ENCODE measurements at regions not wholly inside any gene's neighbourhood (a gene's known extent, or its start where the extent isn't known, plus 50 kb on each side); places are given as distances from the start of the nearest gene placed in this dataset.

DNA sequence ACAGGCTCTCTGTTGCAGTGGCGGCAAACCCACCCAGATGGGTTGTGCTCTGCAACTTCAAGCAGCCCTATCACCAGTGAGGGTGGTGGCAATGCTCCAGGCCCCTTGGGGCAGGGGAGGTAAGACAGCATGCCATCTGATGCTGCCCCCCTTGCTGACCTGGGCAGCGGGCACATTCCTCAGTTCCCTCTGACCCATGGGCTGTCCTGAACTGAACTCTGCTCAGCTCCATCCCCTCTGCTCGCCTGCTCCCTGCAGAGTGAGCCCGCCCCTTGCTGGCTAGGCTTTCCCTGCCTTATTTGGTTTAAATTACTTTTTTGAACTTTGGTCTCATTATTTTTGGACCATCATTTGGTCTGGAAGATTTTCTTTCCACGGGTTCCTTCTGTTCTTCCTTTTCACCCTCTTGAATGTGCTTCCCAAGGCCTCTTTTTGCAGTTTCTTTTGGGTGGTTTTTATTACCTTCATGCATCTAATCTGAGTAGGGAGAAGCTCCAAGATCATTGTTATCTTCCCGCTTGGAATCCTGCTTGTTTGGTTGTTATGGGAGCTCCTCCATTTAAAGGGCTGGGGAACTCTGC, 565.4 kb downstream of the TNS1 start:
- WGBS, 2 donors = 68 to 70% methylated on average over 6 of the region's 6 CpGs

GRCh38 chr2:217436386-217436785, 566.4 kb downstream of the TNS1 start:
- no peaks in the 10 kb centered on the region for H3K4me1 ChIP-seq (ENCODE audit: control insufficient read depth in 2 of 2, insufficient read depth in 2 of 2, low read length in 1 of 2)

More for the DNA sequence above, 565.4 kb downstream of the TNS1 start:
- H3K27ac ChIP-seq (ENCODE audit: low read depth in 2 of 2, low read length in 1 of 2) = peak overlapping the region in 1 of 2 donors; percentile 36
- no peaks in the 10 kb centered on the region for H3K27me3 ChIP-seq (ENCODE audit: control insufficient read depth in 1 of 2, insufficient read depth in 2 of 2, low read length in 2 of 2)
- H3K4me3 ChIP-seq (ENCODE audit: low read depth in 1 of 2, low read length in 2 of 2) = no peak overlapping the region
- no peaks in the 10 kb centered on the region for H3K9me3 ChIP-seq (ENCODE audit: control insufficient read depth in 2 of 2, insufficient read depth in 1 of 2, low read depth in 1 of 2, low read length in 1 of 2)
- H3K4me1 ChIP-seq (ENCODE audit: control insufficient read depth in 2 of 2, insufficient read depth in 2 of 2, low read length in 1 of 2) = no peaks in the 10 kb centered on the region
- no peaks in the 10 kb centered on the region for H3K36me3 ChIP-seq (ENCODE audit: control insufficient read depth in 2 of 2, insufficient read depth in 2 of 2, low read length in 1 of 2)

GRCh38 chr2:217434180-217434975, 568.4 kb downstream of the TNS1 start:
- Histone ChIP-seq H3K9me3 (ENCODE audit: control insufficient read depth in 2 of 2, insufficient read depth in 1 of 2, low read depth in 1 of 2, low read length in 1 of 2) (no peaks in the 10 kb centered on the region), H3K27me3 (ENCODE audit: control insufficient read depth in 1 of 2, insufficient read depth in 2 of 2, low read length in 2 of 2) (no peaks in the 10 kb centered on the region), H3K27ac (ENCODE audit: low read depth in 2 of 2, low read length in 1 of 2) (peak overlapping the region; percentile 22 to 70), H3K36me3 (ENCODE audit: control insufficient read depth in 2 of 2, insufficient read depth in 2 of 2, low read length in 1 of 2) (no peaks in the 10 kb centered on the region), H3K4me3 (ENCODE audit: low read depth in 1 of 2, low read length in 2 of 2) (no peak overlapping the region), H3K4me1 (ENCODE audit: control insufficient read depth in 2 of 2, insufficient read depth in 2 of 2, low read length in 1 of 2) (peaks cover 0 to 3% of the 10 kb centered on the region in 2 donors)
- WGBS, 2 donors = 33 to 34% methylated on average over 8 of the region's 8 CpGs

More at GRCh38 chr2:217436386-217436785, 566.4 kb downstream of the TNS1 start:
- H3K4me3 ChIP-seq (ENCODE audit: low read depth in 1 of 2, low read length in 2 of 2) = no peak overlapping the region
- 68 to 72% methylated on average over 5 of the region's 5 CpGs for WGBS, 2 donors
- H3K9me3 ChIP-seq (ENCODE audit: control insufficient read depth in 2 of 2, insufficient read depth in 1 of 2, low read depth in 1 of 2, low read length in 1 of 2) = no peaks in the 10 kb centered on the region
- peak overlapping the region in 1 of 2 donors; percentile 10 for H3K27ac ChIP-seq (ENCODE audit: low read depth in 2 of 2, low read length in 1 of 2)
- no peaks in the 10 kb centered on the region for H3K36me3 ChIP-seq (ENCODE audit: control insufficient read depth in 2 of 2, insufficient read depth in 2 of 2, low read length in 1 of 2)
- H3K27me3 ChIP-seq (ENCODE audit: control insufficient read depth in 1 of 2, insufficient read depth in 2 of 2, low read length in 2 of 2) = no peaks in the 10 kb centered on the region

DNA sequence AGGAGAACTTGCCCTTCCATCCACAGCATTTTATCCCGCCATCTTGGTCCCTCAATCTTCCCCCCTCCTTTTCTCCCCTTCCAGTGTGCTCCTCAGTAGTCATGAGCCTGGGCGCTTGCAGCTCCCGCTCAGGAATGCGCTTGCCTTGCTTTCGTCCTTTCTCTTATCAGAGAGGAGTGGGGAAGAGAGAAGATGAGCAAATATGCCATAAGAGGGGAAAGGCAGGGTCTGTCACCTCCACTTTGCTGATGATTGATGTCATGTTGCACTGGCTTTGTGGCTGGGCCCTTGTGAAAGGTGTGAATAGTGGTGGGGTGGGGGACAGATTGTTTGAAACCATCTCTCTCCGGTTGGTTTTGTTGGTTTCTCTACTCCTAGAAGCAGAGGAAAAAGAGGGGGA, 569.3 kb downstream of the TNS1 start:
- no peak overlapping the region for H3K4me3 ChIP-seq (ENCODE audit: low read depth in 1 of 2, low read length in 2 of 2)
- WGBS, 2 donors = 71 to 78% methylated on average over 6 of the region's 6 CpGs
- H3K27ac ChIP-seq (ENCODE audit: low read depth in 2 of 2, low read length in 1 of 2) = peak overlapping the region; percentile 34 to 58
- H3K27me3 ChIP-seq (ENCODE audit: control insufficient read depth in 1 of 2, insufficient read depth in 2 of 2, low read length in 2 of 2) = no peaks in the 10 kb centered on the region
- H3K9me3 ChIP-seq (ENCODE audit: control insufficient read depth in 2 of 2, insufficient read depth in 1 of 2, low read depth in 1 of 2, low read length in 1 of 2) = no peaks in the 10 kb centered on the region
- H3K36me3 ChIP-seq (ENCODE audit: control insufficient read depth in 2 of 2, insufficient read depth in 2 of 2, low read length in 1 of 2) = no peaks in the 10 kb centered on the region
- peaks cover 0 to 3% of the 10 kb centered on the region in 2 donors for H3K4me1 ChIP-seq (ENCODE audit: control insufficient read depth in 2 of 2, insufficient read depth in 2 of 2, low read length in 1 of 2)

- H3K27me3 ChIP-seq (ENCODE audit: control insufficient read depth in 1 of 2, insufficient read depth in 2 of 2, low read length in 2 of 2) = no peaks in the 10 kb centered on the region
- no peak overlapping the region for H3K4me3 ChIP-seq (ENCODE audit: low read depth in 1 of 2, low read length in 2 of 2)
- H3K9me3 ChIP-seq (ENCODE audit: control insufficient read depth in 2 of 2, insufficient read depth in 1 of 2, low read depth in 1 of 2, low read length in 1 of 2) = no peaks in the 10 kb centered on the region
- 79 to 81% methylated on average over 7 of the region's 7 CpGs for WGBS, 2 donors
- peaks cover 0 to 3% of the 10 kb centered on the region in 2 donors for H3K4me1 ChIP-seq (ENCODE audit: control insufficient read depth in 2 of 2, insufficient read depth in 2 of 2, low read length in 1 of 2)
- no peaks in the 10 kb centered on the region for H3K36me3 ChIP-seq (ENCODE audit: control insufficient read depth in 2 of 2, insufficient read depth in 2 of 2, low read length in 1 of 2)
- H3K27ac ChIP-seq (ENCODE audit: low read depth in 2 of 2, low read length in 1 of 2) = peak overlapping the region in 1 of 2 donors; percentile 41
Observed at GRCh38 chr2:217431577-217432269, 571.1 kb downstream of the TNS1 start.

- 62 to 63% methylated on average over 3 of the region's 3 CpGs for WGBS, 2 donors
- H3K36me3 ChIP-seq (ENCODE audit: control insufficient read depth in 2 of 2, insufficient read depth in 2 of 2, low read length in 1 of 2) = no peaks in the 10 kb centered on the region
- no peaks in the 10 kb centered on the region for H3K27me3 ChIP-seq (ENCODE audit: control insufficient read depth in 1 of 2, insufficient read depth in 2 of 2, low read length in 2 of 2)
- H3K4me1 ChIP-seq (ENCODE audit: control insufficient read depth in 2 of 2, insufficient read depth in 2 of 2, low read length in 1 of 2) = peaks cover 0 to 3% of the 10 kb centered on the region in 2 donors
- no peaks in the 10 kb centered on the region for H3K9me3 ChIP-seq (ENCODE audit: control insufficient read depth in 2 of 2, insufficient read depth in 1 of 2, low read depth in 1 of 2, low read length in 1 of 2)
- H3K27ac ChIP-seq (ENCODE audit: low read depth in 2 of 2, low read length in 1 of 2) = no peak overlapping the region
- H3K4me3 ChIP-seq (ENCODE audit: low read depth in 1 of 2, low read length in 2 of 2) = no peak overlapping the region
Observed at GRCh38 chr2:217430916-217431576, 571.2 kb upstream of the TNP1 start.

DNA sequence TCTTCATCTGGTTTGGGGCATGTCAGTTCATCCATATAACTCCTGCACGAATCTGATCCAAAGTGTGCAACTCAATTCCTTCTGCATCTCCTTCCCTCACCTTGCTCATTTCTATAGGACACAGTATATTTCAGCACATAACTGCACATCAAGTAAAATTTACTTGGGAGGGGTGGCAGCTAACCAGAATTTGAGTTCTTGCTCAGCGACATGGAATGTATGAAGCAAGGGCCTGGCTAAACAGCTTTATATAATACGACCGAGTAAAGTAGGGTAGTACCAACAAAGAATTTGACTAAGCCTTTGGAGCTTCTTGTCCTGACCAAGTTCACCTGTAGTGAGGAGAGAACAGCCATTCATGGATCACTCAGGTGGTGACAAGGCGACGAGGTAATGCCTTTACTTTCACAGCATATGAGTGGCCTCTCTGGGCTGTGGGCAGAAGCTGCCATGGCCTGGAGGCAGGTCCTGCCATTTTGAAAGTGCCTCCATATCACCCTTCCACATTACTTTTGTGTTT, 570.2 kb upstream of the TNP1 start:
- 72 to 76% methylated on average over 6 of the region's 6 CpGs for WGBS, 2 donors
- peak overlapping the region; percentile 48 to 54 for H3K27ac ChIP-seq (ENCODE audit: low read depth in 2 of 2, low read length in 1 of 2)
- H3K27me3 ChIP-seq (ENCODE audit: control insufficient read depth in 1 of 2, insufficient read depth in 2 of 2, low read length in 2 of 2) = no peaks in the 10 kb centered on the region

DNA sequence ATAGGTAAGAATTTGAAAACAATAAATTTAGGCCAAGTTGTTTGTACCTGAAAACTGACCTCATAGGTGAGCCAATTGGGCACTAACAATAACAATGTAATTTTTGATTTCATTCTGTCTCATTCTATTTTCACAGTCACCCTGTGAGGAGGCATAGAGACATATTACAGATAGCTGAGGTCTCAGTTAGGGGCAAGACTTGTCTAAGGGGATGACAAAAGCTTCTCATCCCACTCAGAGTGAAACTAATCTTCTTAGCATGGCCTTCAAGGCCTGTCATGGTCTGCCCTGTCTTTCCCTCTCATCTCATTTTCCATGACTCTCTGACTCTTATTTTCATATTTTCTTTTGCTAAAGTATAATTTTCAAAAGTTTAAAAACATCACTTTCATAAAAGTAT, 562.0 kb upstream of the TNP1 start:
- no peaks in the 10 kb centered on the region for H3K36me3 ChIP-seq (ENCODE audit: control insufficient read depth in 2 of 2, insufficient read depth in 2 of 2, low read length in 1 of 2)
- no peaks in the 10 kb centered on the region for H3K27me3 ChIP-seq (ENCODE audit: control insufficient read depth in 1 of 2, insufficient read depth in 2 of 2, low read length in 2 of 2)
- no peaks in the 10 kb centered on the region for H3K4me1 ChIP-seq (ENCODE audit: control insufficient read depth in 2 of 2, insufficient read depth in 2 of 2, low read length in 1 of 2)
- H3K9me3 ChIP-seq (ENCODE audit: control insufficient read depth in 2 of 2, insufficient read depth in 1 of 2, low read depth in 1 of 2, low read length in 1 of 2) = no peaks in the 10 kb centered on the region
- H3K27ac ChIP-seq (ENCODE audit: low read depth in 2 of 2, low read length in 1 of 2) = no peak overlapping the region
- H3K4me3 ChIP-seq (ENCODE audit: low read depth in 1 of 2, low read length in 2 of 2) = no peak overlapping the region

More for the DNA sequence above, 570.2 kb upstream of the TNP1 start:
- Histone ChIP-seq H3K36me3 (ENCODE audit: control insufficient read depth in 2 of 2, insufficient read depth in 2 of 2, low read length in 1 of 2) (no peaks in the 10 kb centered on the region), H3K9me3 (ENCODE audit: control insufficient read depth in 2 of 2, insufficient read depth in 1 of 2, low read depth in 1 of 2, low read length in 1 of 2) (no peaks in the 10 kb centered on the region), H3K4me1 (ENCODE audit: control insufficient read depth in 2 of 2, insufficient read depth in 2 of 2, low read length in 1 of 2) (peaks cover 0 to 3% of the 10 kb centered on the region in 2 donors), H3K4me3 (ENCODE audit: low read depth in 1 of 2, low read length in 2 of 2) (no peak overlapping the region)

- 63 to 67% methylated on average over 4 of the region's 4 CpGs for WGBS, 2 donors
- no peak overlapping the region for H3K27ac ChIP-seq (ENCODE audit: low read depth in 2 of 2, low read length in 1 of 2)
Observed at GRCh38 chr2:217420854-217421253, 561.0 kb upstream of the TNP1 start.

More at GRCh38 chr2:217420854-217421253, 561.0 kb upstream of the TNP1 start:
- no peaks in the 10 kb centered on the region for H3K27me3 ChIP-seq (ENCODE audit: control insufficient read depth in 1 of 2, insufficient read depth in 2 of 2, low read length in 2 of 2)
- no peaks in the 10 kb centered on the region for H3K4me1 ChIP-seq (ENCODE audit: control insufficient read depth in 2 of 2, insufficient read depth in 2 of 2, low read length in 1 of 2)
- H3K9me3 ChIP-seq (ENCODE audit: control insufficient read depth in 2 of 2, insufficient read depth in 1 of 2, low read depth in 1 of 2, low read length in 1 of 2) = no peaks in the 10 kb centered on the region
- no peaks in the 10 kb centered on the region for H3K36me3 ChIP-seq (ENCODE audit: control insufficient read depth in 2 of 2, insufficient read depth in 2 of 2, low read length in 1 of 2)
- no peak overlapping the region for H3K4me3 ChIP-seq (ENCODE audit: low read depth in 1 of 2, low read length in 2 of 2)
